Activated naive CD8-positive, alpha-beta T cell (primary cell): ENCODE measurements at regions not wholly inside any gene's neighbourhood (a gene's known extent, or its start where the extent isn't known, plus 50 kb on each side); places are given as distances from the start of the nearest gene placed in this dataset.

ENCODE experiments used
- H3K27ac Mint-ChIP-seq: one replicate; pipeline ENCODE4 v1.8.0; 2021; ENCODE audit warnings: mixed read lengths
- H3K27me3 Mint-ChIP-seq: one replicate; pipeline ENCODE4 v1.8.0; 2021; ENCODE audit warnings: mixed read lengths
- H3K36me3 Mint-ChIP-seq: one replicate; pipeline ENCODE4 v1.8.0; 2021; ENCODE audit warnings: mixed read lengths
- H3K4me1 Mint-ChIP-seq: one replicate; pipeline ENCODE4 v1.8.0; 2021; ENCODE audit warnings: low read depth, mixed read lengths
- H3K4me3 Mint-ChIP-seq: one replicate; pipeline ENCODE4 v1.8.0; 2021; ENCODE audit warnings: mild to moderate bottlenecking, mixed read lengths
- H3K9me3 Mint-ChIP-seq: one replicate; pipeline ENCODE4 v1.8.0; 2021; ENCODE audit warnings: low read depth, mixed read lengths

GRCh38 chr9:29691145-29691544 is 2117.9 kb upstream of the C9orf72 start:
- H3K9me3 Mint-ChIP-seq: peaks cover 13% of the 10 kb centered on the region
- H3K36me3 Mint-ChIP-seq: peaks cover 2% of the 10 kb centered on the region
- no peaks in the 10 kb centered on the region for H3K27me3 Mint-ChIP-seq
- H3K4me1 Mint-ChIP-seq: no peaks in the 10 kb centered on the region
- no peak overlapping the region for H3K4me3 Mint-ChIP-seq
- no peak overlapping the region for H3K27ac Mint-ChIP-seq

GRCh38 chr9:29691758-29692407 is 2118.6 kb upstream of the C9orf72 start:
- Mint-ChIP-seq H3K36me3 (peaks cover 2% of the 10 kb centered on the region), H3K27me3 (no peaks in the 10 kb centered on the region), H3K27ac (no peak overlapping the region), H3K4me3 (no peak overlapping the region), H3K4me1 (no peaks in the 10 kb centered on the region), H3K9me3 (peaks cover 13% of the 10 kb centered on the region)

DNA sequence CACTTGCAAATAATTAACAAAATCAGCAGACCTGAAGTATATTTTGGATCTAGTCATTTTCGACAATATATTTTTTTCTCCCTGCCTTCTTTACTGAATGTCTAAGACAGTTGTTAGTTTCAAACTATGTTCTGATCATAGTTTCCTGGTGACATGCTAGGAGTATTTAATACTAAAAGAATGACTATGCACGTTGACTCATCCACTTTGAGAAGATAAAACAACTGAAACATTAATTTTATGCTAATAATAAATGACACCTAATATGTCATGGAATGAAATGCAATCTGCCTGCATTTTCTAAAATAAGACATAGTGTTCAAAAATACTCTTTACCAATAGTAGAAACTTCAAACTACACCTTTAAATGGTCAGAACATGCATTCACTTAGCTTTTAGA is 2123.7 kb upstream of the C9orf72 start:
- Mint-ChIP-seq H3K4me3 (no peak overlapping the region), H3K4me1 (no peaks in the 10 kb centered on the region), H3K36me3 (peaks cover 2% of the 10 kb centered on the region), H3K9me3 (peaks cover 9% of the 10 kb centered on the region), H3K27ac (no peak overlapping the region), H3K27me3 (no peaks in the 10 kb centered on the region)

GRCh38 chr9:29701559-29701958 is 2128.3 kb upstream of the C9orf72 start:
- Mint-ChIP-seq H3K36me3 (no peaks in the 10 kb centered on the region), H3K27ac (no peak overlapping the region), H3K9me3 (no peaks in the 10 kb centered on the region), H3K4me1 (no peaks in the 10 kb centered on the region), H3K4me3 (no peak overlapping the region), H3K27me3 (no peaks in the 10 kb centered on the region)

DNA sequence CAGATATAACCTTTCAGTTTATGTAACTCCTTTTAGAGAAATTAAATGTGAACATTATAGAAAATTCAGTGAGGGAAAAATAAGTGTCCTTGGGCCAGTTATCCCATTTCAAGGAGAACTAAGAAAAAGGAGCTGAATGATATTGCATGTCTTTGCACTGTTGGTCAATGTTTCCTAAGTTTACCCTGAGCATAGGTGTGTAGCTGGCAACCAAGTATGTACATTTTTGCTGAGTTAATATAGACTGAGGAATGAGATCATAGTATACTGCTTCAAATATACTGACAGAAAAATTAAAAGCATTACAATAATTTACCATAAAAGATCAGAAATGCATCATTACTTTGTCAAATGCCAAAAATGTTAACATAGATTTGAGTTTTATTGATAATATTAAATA is 2128.7 kb upstream of the C9orf72 start:
- Mint-ChIP-seq H3K27ac (no peak overlapping the region), H3K4me1 (no peaks in the 10 kb centered on the region), H3K36me3 (no peaks in the 10 kb centered on the region), H3K4me3 (no peak overlapping the region), H3K9me3 (no peaks in the 10 kb centered on the region), H3K27me3 (no peaks in the 10 kb centered on the region)

- Mint-ChIP-seq H3K4me3 (no peak overlapping the region), H3K27me3 (no peaks in the 10 kb centered on the region), H3K36me3 (no peaks in the 10 kb centered on the region), H3K27ac (no peak overlapping the region), H3K4me1 (no peaks in the 10 kb centered on the region), H3K9me3 (peaks cover 4% of the 10 kb centered on the region)
These were observed 2141.6 kb upstream of the C9orf72 start for GRCh38 chr9:29714860-29715259.

DNA sequence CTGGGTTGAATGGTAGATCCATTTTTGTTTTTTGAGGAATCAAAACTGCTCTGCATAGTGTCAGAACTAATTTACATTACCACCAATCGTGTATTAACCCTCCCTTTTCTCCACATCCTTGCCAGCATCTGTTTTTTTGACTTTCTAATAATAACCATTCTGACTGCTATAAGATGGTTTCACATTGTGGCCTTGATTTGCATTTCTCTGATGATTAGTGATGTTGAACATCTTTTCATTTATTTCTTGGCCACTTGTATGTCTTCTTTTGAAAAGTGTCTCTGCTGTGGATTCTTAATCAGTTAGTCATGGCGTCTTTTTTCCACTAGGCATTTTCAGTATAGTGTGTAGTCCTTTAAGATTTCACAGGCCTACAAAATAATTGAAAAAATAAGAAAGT is 2144.3 kb upstream of the C9orf72 start:
- no peaks in the 10 kb centered on the region for H3K4me1 Mint-ChIP-seq
- no peak overlapping the region for H3K4me3 Mint-ChIP-seq
- no peak overlapping the region for H3K27ac Mint-ChIP-seq
- H3K36me3 Mint-ChIP-seq: no peaks in the 10 kb centered on the region
- no peaks in the 10 kb centered on the region for H3K27me3 Mint-ChIP-seq
- peaks cover 4% of the 10 kb centered on the region for H3K9me3 Mint-ChIP-seq

DNA sequence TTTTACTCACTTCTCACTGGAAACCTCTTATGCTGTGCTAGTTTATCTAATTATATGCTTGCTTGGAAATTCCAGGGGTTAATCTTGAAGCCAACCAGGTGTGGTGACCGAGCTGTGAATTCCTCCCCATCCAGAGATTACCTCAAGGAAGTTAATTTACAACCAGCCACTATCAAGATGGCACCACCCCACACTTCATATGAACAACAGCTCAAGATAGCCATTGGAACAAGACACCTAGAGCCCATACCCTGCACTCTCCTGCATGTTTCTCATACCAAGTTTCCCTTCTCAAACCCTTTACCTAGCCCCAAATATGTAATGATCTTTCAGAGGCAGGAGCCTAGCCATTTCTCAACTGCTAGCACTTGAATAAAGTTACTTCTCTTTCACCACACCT is 2156.9 kb upstream of the C9orf72 start:
- H3K4me1 Mint-ChIP-seq: no peaks in the 10 kb centered on the region
- peaks cover 13% of the 10 kb centered on the region for H3K9me3 Mint-ChIP-seq
- no peak overlapping the region for H3K27ac Mint-ChIP-seq
- no peaks in the 10 kb centered on the region for H3K36me3 Mint-ChIP-seq
- no peaks in the 10 kb centered on the region for H3K27me3 Mint-ChIP-seq
- no peak overlapping the region for H3K4me3 Mint-ChIP-seq

GRCh38 chr9:29740518-29740917 is 2167.2 kb upstream of the C9orf72 start:
- H3K27ac Mint-ChIP-seq: no peak overlapping the region
- no peak overlapping the region for H3K4me3 Mint-ChIP-seq
- H3K27me3 Mint-ChIP-seq: no peaks in the 10 kb centered on the region
- peaks cover 7% of the 10 kb centered on the region for H3K9me3 Mint-ChIP-seq
- H3K36me3 Mint-ChIP-seq: no peaks in the 10 kb centered on the region
- H3K4me1 Mint-ChIP-seq: no peaks in the 10 kb centered on the region

DNA sequence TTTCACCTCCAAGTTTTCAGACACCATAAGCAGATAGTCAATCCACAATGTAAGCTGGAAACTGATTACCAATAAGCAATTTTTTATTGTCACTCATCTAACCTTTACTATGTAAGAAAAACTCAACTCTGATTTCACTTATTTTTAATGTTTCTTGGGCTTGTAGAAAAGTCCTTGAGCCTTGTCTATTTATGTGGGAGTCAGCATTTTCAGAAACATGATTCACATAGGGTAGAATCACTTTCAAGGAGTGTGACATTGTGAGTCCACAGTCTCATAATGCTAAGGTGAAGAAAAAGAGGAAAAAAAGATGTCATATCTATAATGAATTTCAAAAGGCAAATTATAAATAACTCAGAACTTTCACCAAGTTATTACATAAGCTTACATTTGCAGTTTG is 2167.9 kb upstream of the C9orf72 start:
- no peaks in the 10 kb centered on the region for H3K36me3 Mint-ChIP-seq
- no peak overlapping the region for H3K27ac Mint-ChIP-seq
- H3K27me3 Mint-ChIP-seq: no peaks in the 10 kb centered on the region
- H3K4me3 Mint-ChIP-seq: no peak overlapping the region
- H3K9me3 Mint-ChIP-seq: peaks cover 10% of the 10 kb centered on the region
- no peaks in the 10 kb centered on the region for H3K4me1 Mint-ChIP-seq

- Mint-ChIP-seq H3K27ac (no peak overlapping the region), H3K4me3 (no peak overlapping the region)
These were observed 2176.8 kb upstream of the C9orf72 start for GRCh38 chr9:29750062-29750461.

DNA sequence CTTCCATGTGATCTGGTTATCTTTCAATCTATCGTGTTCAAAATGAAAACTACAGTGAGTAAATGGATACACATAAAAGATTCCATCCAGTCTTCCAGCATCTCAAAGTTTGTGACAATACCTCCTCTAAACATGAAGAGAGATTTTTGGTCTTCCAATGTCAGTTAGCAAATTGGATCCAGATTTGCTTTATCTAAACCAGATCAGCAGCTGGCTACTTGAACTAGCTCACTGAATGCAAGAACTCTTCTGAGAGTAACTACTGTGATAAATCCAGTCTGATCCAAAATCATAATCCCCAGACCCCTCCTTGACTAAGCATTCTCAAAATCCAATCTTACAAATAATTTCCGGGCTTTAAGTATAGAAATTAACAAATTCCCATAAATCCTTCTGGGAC is 2177.9 kb upstream of the C9orf72 start:
- Mint-ChIP-seq H3K36me3 (no peaks in the 10 kb centered on the region), H3K9me3 (no peaks in the 10 kb centered on the region), H3K4me1 (no peaks in the 10 kb centered on the region), H3K27ac (no peak overlapping the region), H3K4me3 (no peak overlapping the region), H3K27me3 (no peaks in the 10 kb centered on the region)

More at GRCh38 chr9:29750062-29750461, 2176.8 kb upstream of the C9orf72 start:
- Mint-ChIP-seq H3K4me1 (no peaks in the 10 kb centered on the region), H3K27me3 (no peaks in the 10 kb centered on the region), H3K36me3 (no peaks in the 10 kb centered on the region), H3K9me3 (peaks cover 5% of the 10 kb centered on the region)

DNA sequence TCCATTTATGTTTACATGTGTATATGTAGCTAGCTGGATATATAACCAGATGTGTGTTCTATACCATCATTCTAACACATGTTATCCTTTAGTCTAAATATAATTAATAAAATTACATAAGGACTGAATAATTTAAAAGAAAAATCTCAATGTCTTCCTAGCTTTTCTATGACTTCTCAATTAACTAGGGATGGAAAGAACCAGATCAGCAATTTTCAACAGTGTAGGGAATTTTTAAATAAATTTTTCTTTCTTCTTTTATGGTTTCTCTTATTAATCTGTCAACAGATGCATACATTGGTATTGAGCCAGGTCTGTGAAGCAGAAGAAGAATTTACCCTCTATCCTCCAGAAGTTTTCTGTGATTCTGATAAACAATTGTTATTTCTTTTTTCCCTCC is 2180.4 kb upstream of the C9orf72 start:
- Mint-ChIP-seq H3K9me3 (no peaks in the 10 kb centered on the region), H3K36me3 (no peaks in the 10 kb centered on the region), H3K4me3 (no peak overlapping the region), H3K27ac (no peak overlapping the region), H3K27me3 (no peaks in the 10 kb centered on the region), H3K4me1 (no peaks in the 10 kb centered on the region)

DNA sequence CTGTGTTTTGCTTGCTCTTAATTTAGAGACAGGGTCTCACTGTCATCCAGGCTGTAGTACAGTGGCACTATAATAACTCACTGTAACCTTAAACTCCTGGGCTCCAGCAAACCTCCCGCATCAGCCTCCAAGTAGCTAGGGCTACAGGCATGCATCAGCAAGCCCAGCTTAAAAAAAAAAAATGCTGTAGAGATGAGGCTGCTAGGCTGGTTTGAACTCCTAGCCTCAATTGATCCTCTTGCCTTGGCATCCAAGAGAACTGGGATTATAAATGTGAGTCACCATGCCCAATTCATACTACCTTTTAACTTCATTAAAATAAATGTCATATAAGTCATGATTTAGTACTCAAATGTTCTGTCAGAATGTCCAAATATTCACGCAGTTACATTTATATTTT is 2195.7 kb upstream of the C9orf72 start:
- Mint-ChIP-seq H3K4me3 (no peak overlapping the region), H3K4me1 (no peaks in the 10 kb centered on the region), H3K9me3 (peaks cover 19% of the 10 kb centered on the region), H3K27me3 (no peaks in the 10 kb centered on the region), H3K27ac (no peak overlapping the region), H3K36me3 (no peaks in the 10 kb centered on the region)

DNA sequence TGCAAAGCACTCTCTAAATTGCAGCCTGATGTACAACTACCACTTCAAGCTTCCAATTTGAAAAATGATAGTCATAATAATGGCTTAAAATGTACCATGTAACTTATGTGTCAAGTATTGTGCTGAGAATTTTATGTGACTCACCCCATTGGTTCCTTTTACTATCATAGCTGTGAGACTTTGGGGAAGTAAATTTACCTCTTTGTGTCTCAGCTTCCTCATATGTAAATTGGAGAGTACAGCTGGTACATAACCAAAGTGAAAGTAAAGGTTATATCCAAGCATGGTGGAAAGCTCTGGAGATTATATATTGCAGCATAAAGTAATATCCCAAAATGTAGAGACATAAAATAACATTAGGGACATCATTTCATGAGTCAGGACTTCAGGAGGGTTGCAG is 2200.4 kb upstream of the C9orf72 start:
- Mint-ChIP-seq H3K36me3 (no peaks in the 10 kb centered on the region), H3K27me3 (no peaks in the 10 kb centered on the region), H3K4me1 (no peaks in the 10 kb centered on the region), H3K27ac (no peak overlapping the region), H3K4me3 (no peak overlapping the region), H3K9me3 (peaks cover 19% of the 10 kb centered on the region)

DNA sequence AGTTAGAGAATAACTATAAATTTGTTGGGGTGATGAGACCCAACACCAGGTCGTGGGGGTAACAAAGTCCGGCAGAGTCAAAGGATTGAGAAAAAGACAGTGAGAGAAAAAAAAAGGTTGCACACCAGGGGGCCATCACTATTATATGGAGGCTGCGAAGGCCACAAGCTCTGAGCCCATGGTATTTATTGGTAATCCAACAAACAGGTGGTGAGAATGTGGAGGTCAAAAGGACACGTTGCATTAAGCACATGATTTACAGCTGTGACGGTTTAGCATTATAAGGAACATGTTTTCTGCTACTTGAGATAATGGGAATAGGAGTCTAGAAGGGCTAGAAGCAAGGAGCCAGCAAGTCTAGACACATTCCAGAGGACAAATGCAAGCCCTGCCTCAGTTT is 2202.2 kb upstream of the C9orf72 start:
- no peak overlapping the region for H3K27ac Mint-ChIP-seq
- H3K36me3 Mint-ChIP-seq: no peaks in the 10 kb centered on the region
- no peaks in the 10 kb centered on the region for H3K27me3 Mint-ChIP-seq
- H3K9me3 Mint-ChIP-seq: peaks cover 19% of the 10 kb centered on the region
- no peak overlapping the region for H3K4me3 Mint-ChIP-seq
- no peaks in the 10 kb centered on the region for H3K4me1 Mint-ChIP-seq
